ENCODE measurements at regions not wholly inside any gene's neighbourhood (a gene's known extent, or its start where the extent isn't known, plus 50 kb on each side); places are given as distances from the start of the nearest gene placed in this dataset.

- H3K27me3 ChIP-seq (ENCODE audit: control insufficient read depth in 1 of 2, insufficient read depth in 2 of 2, low read length in 2 of 2): no peaks in the 10 kb centered on the region
- Mint-ChIP-seq H3K4me1 (ENCODE audit: low read depth) (no peaks in the 10 kb centered on the region), H3K4me3 (no peak overlapping the region), H3K27me3 (no peaks in the 10 kb centered on the region), H3K9me3 (no peaks in the 10 kb centered on the region), H3K36me3 (ENCODE audit: low read depth) (no peaks in the 10 kb centered on the region), H3K27ac (no peak overlapping the region)
- H3K27ac ChIP-seq (ENCODE audit: low read depth in 1 of 2, low read length in 2 of 2): no peak overlapping the region
- intact Hi-C loops (cut with DNase I, micrococcal nuclease): no loop called here
- no peak overlapping the region for H3K4me3 ChIP-seq (ENCODE audit: low read length)
- H3K4me1 ChIP-seq (ENCODE audit: insufficient read depth, low read length): no peaks in the 10 kb centered on the region
- no peak for ATAC-seq (ENCODE audit: poor library complexity)
- no peak for TF ChIP-seq CTCF (IDR thresholded peaks at IDR 0.05)
- CTCF ChIA-PET: no interaction called here
- no peak for DNase-seq
- no peaks in the 10 kb centered on the region for H3K36me3 ChIP-seq (ENCODE audit: insufficient read depth, low read length)
- POLR2A ChIA-PET: no interaction called here
- H3K9me3 ChIP-seq (ENCODE audit: control insufficient read depth in 1 of 2, insufficient read depth in 1 of 2, low read length in 2 of 2): no peaks in the 10 kb centered on the region
Observed at GRCh38 chrX:149152941-149153340, 352.2 kb downstream of the IDS start.

- ATAC-seq (ENCODE audit: poor library complexity) (no peak), DNase-seq (no peak)
- Histone ChIP-seq H3K4me1 (ENCODE audit: insufficient read depth, low read length) (no peaks in the 10 kb centered on the region), H3K27ac (ENCODE audit: low read depth in 1 of 2, low read length in 2 of 2) (no peak overlapping the region), H3K27me3 (ENCODE audit: control insufficient read depth in 1 of 2, insufficient read depth in 2 of 2, low read length in 2 of 2) (no peaks in the 10 kb centered on the region), H3K36me3 (ENCODE audit: insufficient read depth, low read length) (no peaks in the 10 kb centered on the region), H3K9me3 (ENCODE audit: control insufficient read depth in 1 of 2, insufficient read depth in 1 of 2, low read length in 2 of 2) (peaks cover 0 to under 1% of the 10 kb centered on the region in 2 experiments), H3K4me3 (ENCODE audit: low read length) (no peak overlapping the region)
- Mint-ChIP-seq H3K9me3 (no peaks in the 10 kb centered on the region), H3K27ac (no peak overlapping the region), H3K4me3 (no peak overlapping the region), H3K36me3 (ENCODE audit: low read depth) (no peaks in the 10 kb centered on the region), H3K4me1 (ENCODE audit: low read depth) (no peaks in the 10 kb centered on the region), H3K27me3 (no peaks in the 10 kb centered on the region)
- CTCF ChIA-PET: interaction anchor here (0.6 kb wide), 1 partner anchor 391 kb away, joined by 3 read pairs; no protein-coding TSS in a partner anchor
- POLR2A ChIA-PET: no interaction called here
- intact Hi-C loops (cut with DNase I, micrococcal nuclease): no loop called here
- no peak for TF ChIP-seq CTCF (IDR thresholded peaks at IDR 0.05)
Observed at GRCh38 chrX:149151805-149152757, 353.0 kb downstream of the IDS start.

GRCh38 chrX:149145845-149146285, 359.2 kb downstream of the IDS start:
- no peak for TF ChIP-seq CTCF (IDR thresholded peaks at IDR 0.05)
- no peaks in the 10 kb centered on the region for H3K36me3 Mint-ChIP-seq (ENCODE audit: low read depth)
- H3K27me3 ChIP-seq (ENCODE audit: control insufficient read depth in 1 of 2, insufficient read depth in 2 of 2, low read length in 2 of 2): no peaks in the 10 kb centered on the region
- ChIA-PET CTCF (no interaction called here), POLR2A (no interaction called here)
- peaks cover 0 to 5% of the 10 kb centered on the region in 2 experiments for H3K9me3 ChIP-seq (ENCODE audit: control insufficient read depth in 1 of 2, insufficient read depth in 1 of 2, low read length in 2 of 2)
- no peaks in the 10 kb centered on the region for H3K36me3 ChIP-seq (ENCODE audit: insufficient read depth, low read length)
- H3K4me1 Mint-ChIP-seq (ENCODE audit: low read depth): no peaks in the 10 kb centered on the region
- DNase-seq (no peak), ATAC-seq (ENCODE audit: poor library complexity) (no peak)
- H3K4me3 ChIP-seq (ENCODE audit: low read length): no peak overlapping the region
- H3K4me1 ChIP-seq (ENCODE audit: insufficient read depth, low read length): no peaks in the 10 kb centered on the region
- no peaks in the 10 kb centered on the region for H3K9me3 Mint-ChIP-seq
- H3K27ac ChIP-seq (ENCODE audit: low read depth in 1 of 2, low read length in 2 of 2): no peak overlapping the region
- intact Hi-C loops (cut with DNase I, micrococcal nuclease): no loop called here
- no peak overlapping the region for H3K4me3 Mint-ChIP-seq
- H3K27ac Mint-ChIP-seq: no peak overlapping the region
- no peaks in the 10 kb centered on the region for H3K27me3 Mint-ChIP-seq
